ENCODE measurements at regions not wholly inside any gene's neighbourhood (a gene's known extent, or its start where the extent isn't known, plus 50 kb on each side); places are given as distances from the start of the nearest gene placed in this dataset.
"Not testable (repeated sequence)": the region's sequence is repeated elsewhere in the genome, so short reads cannot be mapped to it uniquely, and the experiment has no call there.

DNA sequence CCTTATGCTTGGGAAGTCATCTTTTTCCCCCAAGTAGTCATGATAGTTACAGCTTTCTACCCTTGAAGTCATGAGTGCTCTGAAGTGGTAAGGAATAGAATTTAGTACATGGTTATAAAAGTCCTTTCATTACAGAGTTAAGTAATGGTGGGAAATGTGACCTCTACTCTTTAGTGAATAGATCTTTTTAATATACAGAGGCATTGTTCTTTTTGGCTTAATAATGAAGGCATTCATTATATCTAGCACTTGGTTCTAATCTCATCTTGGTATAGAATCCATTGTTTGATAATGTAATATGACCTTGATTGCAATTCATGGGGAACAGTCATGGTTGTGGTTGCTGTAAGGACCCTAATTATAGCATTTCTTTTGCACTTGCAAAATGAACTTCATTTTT lies 125.0 kb upstream of the PRSS12 start:
- TF ChIP-seq EZH2 (IDR thresholded peaks at IDR 0.05; ENCODE audit: borderline replicate concordance, low read length) = not testable (repeated sequence)
- TF ChIP-seq, protein P1, sequence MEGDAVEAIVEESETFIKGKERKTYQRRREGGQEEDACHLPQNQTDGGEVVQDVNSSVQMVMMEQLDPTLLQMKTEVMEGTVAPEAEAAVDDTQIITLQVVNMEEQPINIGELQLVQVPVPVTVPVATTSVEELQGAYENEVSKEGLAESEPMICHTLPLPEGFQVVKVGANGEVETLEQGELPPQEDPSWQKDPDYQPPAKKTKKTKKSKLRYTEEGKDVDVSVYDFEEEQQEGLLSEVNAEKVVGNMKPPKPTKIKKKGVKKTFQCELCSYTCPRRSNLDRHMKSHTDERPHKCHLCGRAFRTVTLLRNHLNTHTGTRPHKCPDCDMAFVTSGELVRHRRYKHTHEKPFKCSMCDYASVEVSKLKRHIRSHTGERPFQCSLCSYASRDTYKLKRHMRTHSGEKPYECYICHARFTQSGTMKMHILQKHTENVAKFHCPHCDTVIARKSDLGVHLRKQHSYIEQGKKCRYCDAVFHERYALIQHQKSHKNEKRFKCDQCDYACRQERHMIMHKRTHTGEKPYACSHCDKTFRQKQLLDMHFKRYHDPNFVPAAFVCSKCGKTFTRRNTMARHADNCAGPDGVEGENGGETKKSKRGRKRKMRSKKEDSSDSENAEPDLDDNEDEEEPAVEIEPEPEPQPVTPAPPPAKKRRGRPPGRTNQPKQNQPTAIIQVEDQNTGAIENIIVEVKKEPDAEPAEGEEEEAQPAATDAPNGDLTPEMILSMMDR (conservative IDR thresholded peaks at IDR 0.05 in 1 of 2, IDR thresholded peaks at IDR 0.05 in 1 of 2; ENCODE audit: extremely low read depth in 1 of 2, insufficient read depth in 1 of 2, low read depth in 1 of 2, low read length in 2 of 2) = not testable (repeated sequence)
